ENCODE measurements at regions not wholly inside any gene's neighbourhood (a gene's known extent, or its start where the extent isn't known, plus 50 kb on each side); places are given as distances from the start of the nearest gene placed in this dataset.
"Not testable (repeated sequence)": the region's sequence is repeated elsewhere in the genome, so short reads cannot be mapped to it uniquely, and the experiment has no call there.

DNA sequence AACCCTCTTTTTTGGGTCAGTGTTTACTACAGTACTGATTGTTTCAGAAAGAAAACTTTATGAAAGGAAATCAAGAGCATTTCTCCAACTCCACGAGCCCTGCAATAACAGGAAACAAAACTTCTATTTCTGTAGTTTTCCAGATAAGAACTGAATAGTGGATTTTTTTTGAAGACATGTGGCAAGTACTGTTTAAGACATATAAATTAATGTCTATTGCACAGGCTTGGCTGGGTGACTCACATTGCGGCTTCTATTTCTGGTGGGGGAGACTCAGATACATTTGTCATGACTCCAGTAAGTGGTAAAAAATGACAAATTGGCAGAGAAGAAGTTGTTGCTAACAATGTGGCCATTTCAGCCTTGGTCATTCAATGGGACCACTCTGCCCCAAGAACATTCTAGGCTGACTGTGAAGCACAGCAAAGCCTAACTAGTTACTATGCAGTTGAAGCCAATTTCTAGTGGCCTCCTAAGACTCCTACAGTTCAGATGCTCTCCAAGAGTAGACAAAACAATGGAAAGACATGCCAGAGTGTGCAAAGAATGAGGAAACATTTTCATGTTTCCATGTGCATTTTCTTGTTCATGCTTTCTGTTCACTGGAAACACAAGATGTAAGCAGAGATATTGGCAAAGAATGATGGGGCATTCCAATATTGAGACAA, 200.9 kb downstream of the EDN1 start:
- ATAC-seq = no peak
- DNase-seq (ENCODE audit: low spot score) = no peak
- intact Hi-C loops (cut with DNase I) = no loop called here

- ATAC-seq; intact Hi-C loops (cut with DNase I); DNase-seq (ENCODE audit: low spot score): not testable (repeated sequence)
Measured at GRCh38 chr6:12492929-12493328, 202.8 kb downstream of the EDN1 start.

GRCh38 chr6:12493446-12493845, 203.3 kb downstream of the EDN1 start:
- ATAC-seq (no peak), DNase-seq (ENCODE audit: low spot score) (no peak)
- intact Hi-C loops (cut with DNase I) = no loop called here

- no peak for DNase-seq (ENCODE audit: low spot score)
- intact Hi-C loops (cut with DNase I) = no loop called here
- ATAC-seq = no peak
Measured at GRCh38 chr6:12494161-12494560, 204.0 kb downstream of the EDN1 start.

GRCh38 chr6:12501990-12502389, 211.8 kb downstream of the EDN1 start:
- no peak for DNase-seq (ENCODE audit: low spot score)
- intact Hi-C loops (cut with DNase I) = no loop called here

GRCh38 chr6:12504325-12504966, 212.1 kb upstream of the PHACTR1 start:
- intact Hi-C loops (cut with DNase I) = no loop called here
- no peak for DNase-seq (ENCODE audit: low spot score)
- ATAC-seq = no peak

More at GRCh38 chr6:12501990-12502389, 211.8 kb downstream of the EDN1 start:
- ATAC-seq = no peak

DNA sequence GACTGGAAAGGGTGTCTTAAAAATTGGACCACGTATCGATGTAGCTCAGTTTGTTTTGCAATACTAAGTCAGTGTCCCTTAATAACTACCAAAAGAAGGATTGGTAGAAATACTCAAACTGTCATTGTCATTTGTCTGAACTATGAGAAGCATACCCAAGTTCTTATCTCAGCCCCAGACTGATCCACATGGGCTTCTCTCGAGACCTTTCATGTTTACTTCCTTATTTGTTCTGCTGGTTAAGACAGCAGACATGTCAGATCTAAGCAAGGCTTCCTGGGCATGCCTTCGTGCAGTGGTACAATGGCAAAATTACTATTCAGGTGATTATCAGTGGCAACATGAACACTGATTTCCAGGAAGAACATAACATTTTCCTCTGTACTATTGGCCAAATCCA, 211.1 kb upstream of the PHACTR1 start:
- DNase-seq (ENCODE audit: low spot score) = no peak
- intact Hi-C loops (cut with DNase I) = no loop called here
- no peak for ATAC-seq

DNA sequence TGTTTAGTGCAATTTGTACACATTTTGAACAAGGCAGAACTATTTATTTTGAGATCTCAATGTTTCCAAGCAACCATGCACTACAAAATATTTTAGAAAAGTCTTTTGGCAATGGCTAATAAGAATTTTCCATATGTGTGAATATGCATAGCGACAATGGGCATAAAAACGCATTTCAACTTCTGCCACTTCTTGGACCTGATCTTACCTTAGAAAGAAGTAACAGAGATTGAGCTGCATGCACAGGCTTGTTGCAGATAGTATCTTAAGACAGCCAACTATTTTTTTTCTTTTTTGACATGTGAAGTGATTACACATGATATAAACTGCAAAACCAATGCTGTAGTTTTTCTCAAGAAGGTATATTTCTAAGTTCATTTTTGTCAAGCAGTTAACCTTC, 210.4 kb upstream of the PHACTR1 start:
- no peak for DNase-seq (ENCODE audit: low spot score)
- intact Hi-C loops (cut with DNase I) = no loop called here
- ATAC-seq = no peak

GRCh38 chr6:12507636-12508035, 208.9 kb upstream of the PHACTR1 start:
- DNase-seq (ENCODE audit: low spot score) (no peak), ATAC-seq (no peak)
- intact Hi-C loops (cut with DNase I) = no loop called here

- ATAC-seq (no peak), DNase-seq (ENCODE audit: low spot score) (no peak)
- intact Hi-C loops (cut with DNase I) = no loop called here
Measured at GRCh38 chr6:12508553-12508952, 208.0 kb upstream of the PHACTR1 start.

DNA sequence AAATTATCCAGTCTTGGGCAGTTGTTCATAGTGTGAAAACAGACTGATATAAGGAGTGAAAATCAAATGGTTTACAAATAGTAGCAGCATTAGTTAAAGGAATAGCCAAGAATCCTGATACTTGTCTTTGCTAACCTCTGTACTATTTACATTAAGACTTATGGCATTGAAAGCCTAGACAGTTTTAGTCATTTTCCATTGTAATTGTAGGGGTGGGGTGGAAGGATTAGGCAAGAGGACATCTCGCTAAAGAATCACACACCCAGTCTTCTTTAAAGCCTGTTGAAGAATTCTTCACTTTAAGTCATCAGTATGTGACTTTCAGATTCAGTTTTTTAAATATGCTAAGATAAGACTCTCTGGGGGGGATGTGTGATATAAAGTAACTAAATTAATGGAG, 207.5 kb upstream of the PHACTR1 start:
- intact Hi-C loops (cut with DNase I) = no loop called here
- ATAC-seq (no peak), DNase-seq (ENCODE audit: low spot score) (no peak)

DNA sequence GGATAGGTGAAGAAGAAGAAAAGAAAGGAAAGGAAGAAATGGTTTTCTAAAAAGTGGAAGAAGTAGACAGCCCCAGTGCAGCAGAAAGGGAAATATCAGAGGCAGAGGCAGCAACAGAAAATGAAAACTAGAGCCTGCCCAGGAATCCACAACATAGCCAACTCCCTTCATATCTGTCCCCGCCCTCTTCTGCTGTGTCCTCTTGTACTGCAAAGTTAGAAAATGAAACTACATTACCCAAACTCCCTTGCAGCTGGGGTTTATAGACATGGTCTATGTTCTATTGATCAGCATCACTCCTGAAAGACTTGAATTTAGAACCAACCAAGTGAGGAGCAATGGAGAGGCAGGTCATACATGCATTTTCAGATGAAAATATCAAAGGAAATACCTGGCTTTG, 200.5 kb upstream of the PHACTR1 start:
- ATAC-seq (peak; percentile 65), DNase-seq (ENCODE audit: low spot score) (no peak)
- intact Hi-C loops (cut with DNase I) = no loop called here

- DNase-seq (ENCODE audit: low spot score) (no peak), ATAC-seq (no peak)
- intact Hi-C loops (cut with DNase I) = no loop called here
Measured at GRCh38 chr6:12522347-12522746, 194.2 kb upstream of the PHACTR1 start.

DNA sequence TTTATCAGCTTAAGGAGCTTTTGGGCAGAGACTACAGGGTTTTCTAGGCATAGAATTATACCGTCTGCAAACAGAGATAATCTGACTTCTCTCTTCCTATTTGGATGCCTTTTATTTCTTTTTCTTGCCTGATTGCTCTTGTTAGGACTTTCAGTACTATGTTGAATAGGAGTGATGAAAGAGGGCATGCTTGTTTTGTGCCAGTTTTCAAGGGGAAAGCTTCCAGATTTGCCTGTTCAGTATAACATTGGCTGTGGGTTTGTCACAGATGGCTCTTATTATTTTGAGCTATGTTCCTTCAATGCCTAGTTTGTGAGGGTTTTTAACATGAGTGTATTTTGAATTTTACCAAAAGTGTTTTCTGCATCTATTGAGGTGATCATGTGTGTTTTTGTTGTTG, 192.8 kb upstream of the PHACTR1 start:
- DNase-seq (ENCODE audit: low spot score) (no peak), ATAC-seq (no peak)
- intact Hi-C loops (cut with DNase I) = no loop called here

DNA sequence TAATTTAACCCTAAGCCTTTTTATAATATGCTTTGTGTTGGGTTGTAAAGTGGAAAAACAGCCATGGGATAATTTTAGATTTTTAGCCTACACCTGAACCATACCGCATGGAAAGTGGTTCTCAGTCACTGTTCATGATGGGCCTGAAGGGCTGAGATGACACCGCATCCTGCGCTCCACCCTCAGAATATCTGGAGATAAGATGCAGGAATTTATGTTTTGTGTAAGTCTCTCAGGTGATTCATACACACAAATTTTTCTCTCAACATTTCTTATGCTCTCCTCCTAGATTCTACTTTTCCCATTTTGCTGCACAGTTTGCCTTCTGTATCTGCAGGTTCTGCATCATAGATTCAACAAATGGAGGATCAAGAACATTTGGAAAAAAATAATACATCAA, 191.3 kb upstream of the PHACTR1 start:
- intact Hi-C loops (cut with DNase I) = no loop called here
- ATAC-seq (no peak), DNase-seq (ENCODE audit: low spot score) (no peak)

GRCh38 chr6:12527339-12527738, 189.2 kb upstream of the PHACTR1 start:
- DNase-seq (ENCODE audit: low spot score) (no peak), ATAC-seq (no peak)
- intact Hi-C loops (cut with DNase I) = no loop called here

- intact Hi-C loops (cut with DNase I) = no loop called here
- ATAC-seq (no peak), DNase-seq (ENCODE audit: low spot score) (no peak)
Measured at GRCh38 chr6:12528136-12528535, 188.4 kb upstream of the PHACTR1 start.

DNA sequence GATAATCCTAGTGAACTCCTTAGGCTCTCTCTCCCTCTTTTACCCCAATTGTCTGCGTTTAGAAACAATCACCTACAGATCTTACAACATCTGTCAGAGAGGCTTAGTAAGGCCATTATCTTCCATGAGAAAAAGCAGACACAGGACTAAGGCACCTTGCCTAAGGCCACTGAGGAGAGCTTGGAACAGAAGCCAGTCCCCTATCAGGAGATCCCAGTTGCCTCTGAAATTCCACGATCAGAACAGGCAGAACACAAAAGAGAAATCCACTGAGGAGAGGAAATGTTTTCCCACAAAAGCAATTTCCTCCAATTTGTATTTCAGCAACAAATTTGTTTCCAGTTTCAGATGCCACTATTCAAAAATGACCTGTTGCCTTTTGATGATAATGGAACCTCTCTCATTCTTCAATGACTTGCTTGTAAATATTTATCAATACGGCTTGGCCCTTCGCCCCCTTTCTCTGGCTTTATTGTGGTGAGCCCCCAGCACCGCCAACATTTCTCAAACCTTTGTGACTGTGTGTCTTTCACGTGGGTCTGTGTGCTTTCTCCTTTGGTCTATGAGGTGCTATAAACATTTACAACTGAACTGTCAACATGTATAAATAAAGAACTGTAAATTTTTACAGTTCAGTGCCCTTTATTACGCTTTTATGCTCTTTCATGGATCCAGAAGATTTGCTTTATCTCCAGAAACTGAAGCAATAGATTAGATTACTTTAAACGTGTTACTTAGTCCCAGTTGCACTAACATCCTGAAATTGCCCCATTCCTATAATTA, 187.8 kb upstream of the PHACTR1 start:
- ATAC-seq (no peak), DNase-seq (ENCODE audit: low spot score) (no peak)
- intact Hi-C loops (cut with DNase I) = no loop called here

DNA sequence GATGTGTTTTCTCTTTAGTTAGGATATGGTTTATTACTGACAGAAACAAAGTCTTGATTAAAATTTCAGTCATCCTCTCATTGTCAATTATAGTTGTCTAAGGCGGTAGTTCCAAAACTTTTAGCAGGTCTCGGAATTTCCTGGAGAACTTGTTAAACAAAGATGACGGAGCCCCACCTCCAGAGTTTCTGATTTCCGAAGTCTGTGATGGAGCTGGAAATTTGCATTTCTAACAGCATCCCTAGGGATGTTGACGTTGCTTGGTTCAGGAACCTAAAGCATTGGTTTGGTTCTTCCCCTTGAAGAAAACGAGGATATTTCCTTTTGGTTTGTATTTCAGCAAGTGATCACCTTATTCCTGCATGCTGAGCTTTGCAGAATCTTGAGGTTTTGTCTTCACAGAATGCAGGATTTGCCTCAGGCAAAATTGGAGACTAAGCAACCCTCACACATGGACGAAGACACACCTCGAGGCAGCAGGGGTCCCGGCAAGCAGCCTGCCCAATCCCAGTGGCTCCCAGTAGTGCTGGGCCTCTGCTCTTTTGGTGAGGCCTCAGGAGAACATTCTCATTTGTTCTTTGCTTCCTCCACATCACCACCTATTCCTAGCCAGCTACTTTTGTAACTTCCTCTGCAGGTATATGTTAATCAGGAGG, 187.1 kb upstream of the PHACTR1 start:
- intact Hi-C loops (cut with DNase I) = no loop called here
- ATAC-seq = no peak
- DNase-seq (ENCODE audit: low spot score) = no peak

DNA sequence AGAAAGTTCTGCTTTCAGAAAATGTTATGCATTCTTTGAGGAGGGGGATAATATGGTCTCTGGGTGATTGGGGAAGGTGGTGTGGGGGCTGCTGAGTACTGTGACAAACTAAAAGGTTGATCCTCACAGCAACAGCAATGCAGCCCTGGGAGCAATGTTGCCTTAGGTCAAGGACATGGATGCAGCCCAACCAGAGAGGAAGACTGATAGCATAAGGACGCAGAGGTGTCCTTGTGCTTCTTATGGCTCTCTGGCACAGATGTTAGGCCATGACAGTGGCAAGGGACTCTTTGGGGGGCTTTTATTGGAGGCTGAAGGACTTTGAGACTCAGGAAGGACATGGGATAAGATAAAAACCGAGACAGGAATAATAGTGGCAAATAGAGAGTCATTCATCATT, 186.2 kb upstream of the PHACTR1 start:
- DNase-seq (ENCODE audit: low spot score) = no peak
- intact Hi-C loops (cut with DNase I) = no loop called here
- ATAC-seq = no peak

All from sciatic nerve (tissue), 2 donors.